SK-N-SH (cell line): ENCODE measurements at regions not wholly inside any gene's neighbourhood (a gene's known extent, or its start where the extent isn't known, plus 50 kb on each side); places are given as distances from the start of the nearest gene placed in this dataset.

Source experiments
- CTCF ChIA-PET: fragments of 300-600, 350-600 bp; formaldehyde crosslinking; extraction: SDS; loops from one replicate; lab custom pipeline; 2021; lab: Yijun Ruan, JAX
- POLR2A ChIA-PET: fragments of 350-600 bp; sonication (Branson Sonifier 250); formaldehyde crosslinking; extraction: SDS; loops from one replicate; lab custom pipeline; 2020; ENCODE audit warnings: antibody characterized with exemption, inconsistent platforms; lab: Yijun Ruan, JAX
- DNase-seq: peaks from one replicate; pipeline ENCODE4 v3.0.0; 2012
- H2AFZ ChIP-seq: fragments of 200-600 bp; sonication (generic); 2 replicates; pipeline ENCODE4 v1.8.1; 2016; ENCODE audit warnings: antibody characterized with exemption, mild to moderate bottlenecking, low read depth
- H3F3A ChIP-seq: fragments of 200-600 bp; sonication (generic); replicated peaks from 2 replicates; pipeline ENCODE3; 2016; ENCODE audit warnings: antibody characterized with exemption, mild to moderate bottlenecking; ENCODE audit not compliant: insufficient read depth
- H3K27ac ChIP-seq, 2 experiments: fragments of 200-500 bp in 1 of 2; fragments of 200-600 bp in 1 of 2; sonication (Bioruptor generic) in 1 of 2; sonication (generic), shearing (Covaris generic) in 1 of 2; 2 replicates each; pipeline versions ENCODE4 v1.5.1 to v1.6.1; 2014 to 2016; ENCODE audit warnings: low read depth in 2 of 2, inconsistent platforms in 1 of 2, low read length in 1 of 2, mild to moderate bottlenecking in 1 of 2, mixed read lengths in 1 of 2
- H3K27me3 ChIP-seq: fragments of 200-600 bp; sonication (generic), shearing (Covaris generic); 2 replicates; pipeline ENCODE4 v1.6.1; 2016; ENCODE audit warnings: mixed run types; ENCODE audit not compliant: insufficient read depth
- H3K36me3 ChIP-seq, 2 experiments: fragments of 200-500 bp in 1 of 2; fragments of 200-600 bp in 1 of 2; sonication (Bioruptor generic) in 1 of 2; sonication (generic) in 1 of 2; replicated peaks in 1 of 2; 2 replicates each; pipeline versions ENCODE3 to v1.5.1; 2014 to 2016; ENCODE audit warnings: low read length in 1 of 2, mild to moderate bottlenecking in 1 of 2; ENCODE audit not compliant: insufficient read depth in 2 of 2, control insufficient read depth in 1 of 2
- H3K4me1 ChIP-seq, 2 experiments: fragments of 200-500 bp in 1 of 2; fragments of 200-600 bp in 1 of 2; sonication (Bioruptor generic) in 1 of 2; sonication (generic), shearing (Covaris generic) in 1 of 2; 2 replicates each; pipeline versions ENCODE4 v1.5.1 to v1.6.1; 2014 to 2016; ENCODE audit warnings: low read depth in 1 of 2, low read length in 1 of 2, mixed run types in 1 of 2; ENCODE audit not compliant: insufficient read depth in 2 of 2, control insufficient read depth in 1 of 2
- H3K4me2 ChIP-seq: fragments of 200-600 bp; sonication (generic), shearing (Covaris generic); 2 replicates; pipeline ENCODE4 v1.6.1; 2017; ENCODE audit warnings: mixed run types
- H3K4me3 ChIP-seq, 2 experiments: fragments of 200-500 bp in 1 of 2; fragments of 200-600 bp in 1 of 2; sonication (Bioruptor generic) in 1 of 2; sonication (generic), shearing (Covaris generic) in 1 of 2; 2 replicates each; pipeline versions ENCODE4 v1.5.1 to v1.8.1; 2014 to 2016; ENCODE audit warnings: low read depth in 2 of 2, inconsistent platforms in 1 of 2, low read length in 1 of 2, mild to moderate bottlenecking in 1 of 2, mixed read lengths in 1 of 2, moderate library complexity in 1 of 2
- H3K79me2 ChIP-seq: fragments of 200-600 bp; sonication (generic); 2 replicates; pipeline ENCODE4 v1.8.1; 2017; ENCODE audit warnings: mild to moderate bottlenecking; ENCODE audit not compliant: insufficient read depth
- H3K9ac ChIP-seq: fragments of 200-600 bp; sonication (generic); 2 replicates; pipeline ENCODE4 v1.6.1; 2017; ENCODE audit warnings: mixed run types
- H3K9me2 ChIP-seq: fragments of 200-600 bp; sonication (generic); 2 replicates; pipeline ENCODE4 v1.6.1; 2017; ENCODE audit warnings: mixed run types
- H3K9me3 ChIP-seq: fragments of 200-600 bp; sonication (generic); 2 replicates; pipeline ENCODE4 v1.6.1; 2017; ENCODE audit warnings: mixed run types, mild to moderate bottlenecking, moderate library complexity
- H4K20me1 ChIP-seq: fragments of 200-600 bp; sonication (generic); 2 replicates; pipeline ENCODE4 v1.6.1; 2017; ENCODE audit warnings: mild to moderate bottlenecking, mixed run types; ENCODE audit not compliant: insufficient read depth
- CHD2 ChIP-seq: fragments of 150-350 bp; IDR thresholded peaks from 2 replicates; pipeline ENCODE4 v1.6.1; 2018; ENCODE audit warnings: low read length; ENCODE audit not compliant: partially characterized antibody
- ELF1 ChIP-seq: IDR thresholded peaks from 2 replicates; pipeline ENCODE4 v1.4.0; 2012
- EP300 ChIP-seq, 2 experiments: IDR thresholded peaks; 2 replicates each; pipeline versions ENCODE4 v1.4.0 to v1.6.1; 2012; ENCODE audit warnings: borderline replicate concordance in 1 of 2, low read depth in 1 of 2, low read length in 1 of 2
- FOXJ3 ChIP-seq: sonication (generic); formaldehyde crosslinking; IDR thresholded peaks from 2 replicates; pipeline ENCODE4 v1.5.1; 2020; ENCODE audit warnings: mild to moderate bottlenecking, missing genetic modification reagents
- GATA2 ChIP-seq: sonication (generic); formaldehyde crosslinking; IDR thresholded peaks from 2 replicates; pipeline ENCODE4 v1.5.0; 2020; ENCODE audit warnings: mild to moderate bottlenecking, missing genetic modification reagents
- MXI1 ChIP-seq: IDR thresholded peaks from 2 replicates; pipeline ENCODE4 v1.6.1; 2012; ENCODE audit warnings: mild to moderate bottlenecking, low read depth, low read length, improper control_type of control experiment
- NRF1 ChIP-seq: IDR thresholded peaks from 2 replicates; pipeline ENCODE4 v1.6.1; 2012; ENCODE audit warnings: low read depth, mild to moderate bottlenecking, low read length
- RAD21 ChIP-seq: IDR thresholded peaks from 2 replicates; pipeline ENCODE4 v1.6.1; 2012; ENCODE audit warnings: mild to moderate bottlenecking, low read length
- RFX5 ChIP-seq: IDR thresholded peaks from 2 replicates; pipeline ENCODE4 v1.6.1; 2012; ENCODE audit warnings: mild to moderate bottlenecking, improper control_type of control experiment, low read length
- RXRA ChIP-seq: IDR thresholded peaks from 2 replicates; pipeline ENCODE4 v1.4.0; 2012; ENCODE audit warnings: low read depth, mild to moderate bottlenecking, borderline replicate concordance
- TCF12 ChIP-seq: IDR thresholded peaks from 2 replicates; pipeline ENCODE4 v1.4.0; 2012
- WGBS: methylation state at CpG from one replicate; pipeline ENCODE4 v1.1.6; 2017; ENCODE audit warnings: low lambda C conversion rate; 5-methylcytosine and 5-hydroxymethylcytosine counted together
- TF ChIP-seq, protein P1 (sequence below): fragments of 200-600 bp; sonication (generic); IDR thresholded peaks from 2 replicates; pipeline ENCODE4 v1.6.1; 2017; ENCODE audit warnings: antibody characterized with exemption, mild to moderate bottlenecking, moderate library complexity
- TF ChIP-seq, protein P2 (sequence below): IDR thresholded peaks from 2 replicates; pipeline ENCODE4 v1.4.0; 2012; ENCODE audit warnings: low read depth, borderline replicate concordance
- TF ChIP-seq, protein P3 (sequence below): IDR thresholded peaks from 2 replicates; pipeline ENCODE4 v1.6.1; 2012; ENCODE audit warnings: mild to moderate bottlenecking, low read depth, low read length, moderate library complexity

DNA sequence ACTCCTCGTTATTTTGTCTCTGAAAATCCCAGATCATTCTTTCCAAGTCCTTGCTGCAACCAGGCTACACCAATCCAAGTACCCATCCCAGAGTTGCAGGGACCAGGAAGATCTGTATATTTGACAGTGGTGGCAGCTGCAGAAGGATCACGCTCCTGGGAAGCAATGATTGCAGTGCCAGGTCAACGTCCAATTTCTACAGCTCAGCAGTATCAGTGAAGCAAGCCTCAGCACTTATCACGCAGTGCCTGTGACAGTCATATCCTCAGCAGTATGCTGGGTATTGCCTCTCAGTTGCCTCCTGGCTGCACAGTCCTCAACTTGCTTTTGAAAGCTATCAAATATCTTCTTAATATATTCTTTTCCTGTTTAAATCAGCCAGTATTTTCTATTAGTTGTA lies 66.7 kb downstream of the BARHL2 start:
- WGBS: 3% methylated on average over 4 of the region's 4 CpGs
- no peak overlapping the region for H3K9ac ChIP-seq
- TF ChIP-seq CHD2: no peak
- TF ChIP-seq NRF1: no peak
- TF ChIP-seq, protein P1, sequence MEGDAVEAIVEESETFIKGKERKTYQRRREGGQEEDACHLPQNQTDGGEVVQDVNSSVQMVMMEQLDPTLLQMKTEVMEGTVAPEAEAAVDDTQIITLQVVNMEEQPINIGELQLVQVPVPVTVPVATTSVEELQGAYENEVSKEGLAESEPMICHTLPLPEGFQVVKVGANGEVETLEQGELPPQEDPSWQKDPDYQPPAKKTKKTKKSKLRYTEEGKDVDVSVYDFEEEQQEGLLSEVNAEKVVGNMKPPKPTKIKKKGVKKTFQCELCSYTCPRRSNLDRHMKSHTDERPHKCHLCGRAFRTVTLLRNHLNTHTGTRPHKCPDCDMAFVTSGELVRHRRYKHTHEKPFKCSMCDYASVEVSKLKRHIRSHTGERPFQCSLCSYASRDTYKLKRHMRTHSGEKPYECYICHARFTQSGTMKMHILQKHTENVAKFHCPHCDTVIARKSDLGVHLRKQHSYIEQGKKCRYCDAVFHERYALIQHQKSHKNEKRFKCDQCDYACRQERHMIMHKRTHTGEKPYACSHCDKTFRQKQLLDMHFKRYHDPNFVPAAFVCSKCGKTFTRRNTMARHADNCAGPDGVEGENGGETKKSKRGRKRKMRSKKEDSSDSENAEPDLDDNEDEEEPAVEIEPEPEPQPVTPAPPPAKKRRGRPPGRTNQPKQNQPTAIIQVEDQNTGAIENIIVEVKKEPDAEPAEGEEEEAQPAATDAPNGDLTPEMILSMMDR: no peak
- TF ChIP-seq EP300 (IDR thresholded peaks at IDR 0.05; ENCODE audit: borderline replicate concordance in 1 of 2, low read depth in 1 of 2, low read length in 1 of 2): no peak
- no peak for TF ChIP-seq RXRA
- no peak for TF ChIP-seq FOXJ3 (CRISPR knock-in tag)
- no peak for TF ChIP-seq MXI1
- no peak for TF ChIP-seq GATA2 (CRISPR knock-in tag)
- no peak overlapping the region for H2AFZ ChIP-seq
- no peaks in the 10 kb centered on the region for H3K9me3 ChIP-seq
- no peaks in the 10 kb centered on the region for H3F3A ChIP-seq
- CTCF ChIA-PET: no interaction called here
- no peak overlapping the region for H3K27ac ChIP-seq
- POLR2A ChIA-PET: no interaction called here
- H3K27me3 ChIP-seq: no peaks in the 10 kb centered on the region
- no peaks in the 10 kb centered on the region for H4K20me1 ChIP-seq
- H3K4me3 ChIP-seq: no peak overlapping the region
- no peaks in the 10 kb centered on the region for H3K79me2 ChIP-seq
- H3K36me3 ChIP-seq: no peaks in the 10 kb centered on the region
- no peak overlapping the region for H3K4me2 ChIP-seq
- no peak for DNase-seq
- no peaks in the 10 kb centered on the region for H3K4me1 ChIP-seq
- no peaks in the 10 kb centered on the region for H3K9me2 ChIP-seq

DNA sequence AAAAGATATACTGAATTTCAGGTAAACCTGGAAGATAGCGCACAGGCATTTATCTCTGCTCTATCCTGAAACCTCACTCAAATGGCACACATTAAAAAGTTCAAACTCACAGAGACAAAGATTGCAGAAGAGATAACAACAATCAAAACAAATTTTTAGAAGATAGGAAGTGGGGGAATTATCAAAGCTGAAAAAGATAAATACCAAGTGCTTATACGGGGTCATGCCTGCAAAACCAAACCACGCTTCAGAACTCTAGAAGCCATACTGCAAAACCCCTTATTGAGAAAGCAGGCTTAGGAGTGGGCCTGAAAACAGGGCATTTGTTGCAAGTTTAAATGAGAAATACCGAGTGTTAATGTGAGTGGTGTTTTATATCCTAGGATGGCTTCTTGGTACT lies 76.8 kb downstream of the BARHL2 start:
- no peaks in the 10 kb centered on the region for H3K4me1 ChIP-seq
- TF ChIP-seq TCF12: no peak
- TF ChIP-seq EP300 (IDR thresholded peaks at IDR 0.05; ENCODE audit: borderline replicate concordance in 1 of 2, low read depth in 1 of 2, low read length in 1 of 2): no peak
- TF ChIP-seq NRF1: no peak
- no peak for TF ChIP-seq RFX5
- TF ChIP-seq, all 33 proteins: peak for 0
- no peaks in the 10 kb centered on the region for H3F3A ChIP-seq
- H4K20me1 ChIP-seq: no peaks in the 10 kb centered on the region
- CTCF ChIA-PET: no interaction called here
- H2AFZ ChIP-seq: no peak overlapping the region
- H3K79me2 ChIP-seq: no peaks in the 10 kb centered on the region
- H3K4me3 ChIP-seq: no peak overlapping the region
- H3K4me2 ChIP-seq: no peak overlapping the region
- H3K27ac ChIP-seq: no peak overlapping the region
- H3K27me3 ChIP-seq: no peaks in the 10 kb centered on the region; the same call in 1 of the 2 replicates
- H3K9me3 ChIP-seq: no peaks in the 10 kb centered on the region
- WGBS: 18% methylated on average over 4 of the region's 4 CpGs
- POLR2A ChIA-PET: no interaction called here
- no peaks in the 10 kb centered on the region for H3K36me3 ChIP-seq
- H3K9me2 ChIP-seq: no peaks in the 10 kb centered on the region
- no peak overlapping the region for H3K9ac ChIP-seq
- DNase-seq: no peak

DNA sequence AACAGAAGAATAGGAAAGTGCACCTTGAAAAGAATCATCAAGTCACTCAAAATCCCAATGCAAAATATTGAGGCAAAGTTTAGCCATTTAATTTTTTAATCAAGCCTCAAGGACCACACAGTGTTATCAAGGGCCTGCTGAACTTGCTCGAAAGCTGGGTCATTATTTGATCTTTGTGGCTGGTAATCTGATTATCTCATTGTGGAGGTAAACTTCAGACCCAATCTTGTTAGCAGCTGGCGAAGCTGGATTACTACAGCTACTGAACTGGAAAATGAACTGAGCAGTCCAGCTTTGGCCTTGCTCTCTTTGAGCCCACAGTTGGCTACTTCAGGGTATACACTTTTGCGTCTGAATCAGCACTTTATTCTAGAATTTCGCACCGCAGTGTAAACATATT lies 94.4 kb downstream of the BARHL2 start:
- DNase-seq: no peak
- H3K9ac ChIP-seq: no peak overlapping the region
- H2AFZ ChIP-seq: no peak overlapping the region
- no peaks in the 10 kb centered on the region for H3F3A ChIP-seq
- no peak overlapping the region for H3K4me2 ChIP-seq
- H3K36me3 ChIP-seq: no peaks in the 10 kb centered on the region
- no peak overlapping the region for H3K27ac ChIP-seq
- no peaks in the 10 kb centered on the region for H3K4me1 ChIP-seq
- H3K79me2 ChIP-seq: no peaks in the 10 kb centered on the region
- 2% methylated on average over 5 of the region's 5 CpGs for WGBS
- POLR2A ChIA-PET: no interaction called here
- no peaks in the 10 kb centered on the region for H4K20me1 ChIP-seq
- H3K4me3 ChIP-seq: no peak overlapping the region
- H3K9me3 ChIP-seq: no peaks in the 10 kb centered on the region
- no peaks in the 10 kb centered on the region for H3K9me2 ChIP-seq
- CTCF ChIA-PET: interaction anchor here (1.4 to 2.0 kb wide), 2 partner anchors 8 to 13 kb away, joined by 3 to 5 read pairs; no protein-coding TSS in a partner anchor
- H3K27me3 ChIP-seq: peaks cover 6% of the 10 kb centered on the region; the same call in 1 of the 2 replicates
- TF ChIP-seq NRF1: no peak
- no peak for TF ChIP-seq ELF1
- TF ChIP-seq RAD21: no peak
- TF ChIP-seq, protein P2, sequence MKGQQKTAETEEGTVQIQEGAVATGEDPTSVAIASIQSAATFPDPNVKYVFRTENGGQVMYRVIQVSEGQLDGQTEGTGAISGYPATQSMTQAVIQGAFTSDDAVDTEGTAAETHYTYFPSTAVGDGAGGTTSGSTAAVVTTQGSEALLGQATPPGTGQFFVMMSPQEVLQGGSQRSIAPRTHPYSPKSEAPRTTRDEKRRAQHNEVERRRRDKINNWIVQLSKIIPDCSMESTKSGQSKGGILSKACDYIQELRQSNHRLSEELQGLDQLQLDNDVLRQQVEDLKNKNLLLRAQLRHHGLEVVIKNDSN: no peak
- TF ChIP-seq FOXJ3 (CRISPR knock-in tag): no peak
- TF ChIP-seq, protein P3, sequence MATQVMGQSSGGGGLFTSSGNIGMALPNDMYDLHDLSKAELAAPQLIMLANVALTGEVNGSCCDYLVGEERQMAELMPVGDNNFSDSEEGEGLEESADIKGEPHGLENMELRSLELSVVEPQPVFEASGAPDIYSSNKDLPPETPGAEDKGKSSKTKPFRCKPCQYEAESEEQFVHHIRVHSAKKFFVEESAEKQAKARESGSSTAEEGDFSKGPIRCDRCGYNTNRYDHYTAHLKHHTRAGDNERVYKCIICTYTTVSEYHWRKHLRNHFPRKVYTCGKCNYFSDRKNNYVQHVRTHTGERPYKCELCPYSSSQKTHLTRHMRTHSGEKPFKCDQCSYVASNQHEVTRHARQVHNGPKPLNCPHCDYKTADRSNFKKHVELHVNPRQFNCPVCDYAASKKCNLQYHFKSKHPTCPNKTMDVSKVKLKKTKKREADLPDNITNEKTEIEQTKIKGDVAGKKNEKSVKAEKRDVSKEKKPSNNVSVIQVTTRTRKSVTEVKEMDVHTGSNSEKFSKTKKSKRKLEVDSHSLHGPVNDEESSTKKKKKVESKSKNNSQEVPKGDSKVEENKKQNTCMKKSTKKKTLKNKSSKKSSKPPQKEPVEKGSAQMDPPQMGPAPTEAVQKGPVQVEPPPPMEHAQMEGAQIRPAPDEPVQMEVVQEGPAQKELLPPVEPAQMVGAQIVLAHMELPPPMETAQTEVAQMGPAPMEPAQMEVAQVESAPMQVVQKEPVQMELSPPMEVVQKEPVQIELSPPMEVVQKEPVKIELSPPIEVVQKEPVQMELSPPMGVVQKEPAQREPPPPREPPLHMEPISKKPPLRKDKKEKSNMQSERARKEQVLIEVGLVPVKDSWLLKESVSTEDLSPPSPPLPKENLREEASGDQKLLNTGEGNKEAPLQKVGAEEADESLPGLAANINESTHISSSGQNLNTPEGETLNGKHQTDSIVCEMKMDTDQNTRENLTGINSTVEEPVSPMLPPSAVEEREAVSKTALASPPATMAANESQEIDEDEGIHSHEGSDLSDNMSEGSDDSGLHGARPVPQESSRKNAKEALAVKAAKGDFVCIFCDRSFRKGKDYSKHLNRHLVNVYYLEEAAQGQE: no peak
- TF ChIP-seq CHD2: no peak
